ENCODE measurements at regions not wholly inside any gene's neighbourhood (a gene's known extent, or its start where the extent isn't known, plus 50 kb on each side); places are given as distances from the start of the nearest gene placed in this dataset.
"Not testable (repeated sequence)": the region's sequence is repeated elsewhere in the genome, so short reads cannot be mapped to it uniquely, and the experiment has no call there.

DNA sequence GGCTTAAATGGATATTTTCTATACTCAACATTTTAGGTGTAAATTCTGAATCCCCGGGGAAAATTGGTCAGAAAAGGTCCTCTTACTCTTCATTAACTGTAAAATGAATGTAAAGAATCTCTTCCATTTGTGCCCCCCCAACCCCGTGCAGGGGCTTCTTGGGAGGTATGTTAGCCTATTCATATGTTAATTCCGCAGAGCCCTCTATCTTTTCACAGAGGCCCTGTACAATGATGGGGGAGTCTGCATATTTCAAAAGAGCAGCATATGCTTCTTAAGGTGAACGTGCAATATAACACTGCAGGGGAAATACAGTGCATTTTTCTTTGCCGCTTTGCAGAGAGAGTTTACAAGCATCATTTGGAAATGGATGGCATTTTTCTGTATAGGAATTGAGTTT, 88.5 kb upstream of the CXorf66 start:
- no peak for DNase-seq

DNA sequence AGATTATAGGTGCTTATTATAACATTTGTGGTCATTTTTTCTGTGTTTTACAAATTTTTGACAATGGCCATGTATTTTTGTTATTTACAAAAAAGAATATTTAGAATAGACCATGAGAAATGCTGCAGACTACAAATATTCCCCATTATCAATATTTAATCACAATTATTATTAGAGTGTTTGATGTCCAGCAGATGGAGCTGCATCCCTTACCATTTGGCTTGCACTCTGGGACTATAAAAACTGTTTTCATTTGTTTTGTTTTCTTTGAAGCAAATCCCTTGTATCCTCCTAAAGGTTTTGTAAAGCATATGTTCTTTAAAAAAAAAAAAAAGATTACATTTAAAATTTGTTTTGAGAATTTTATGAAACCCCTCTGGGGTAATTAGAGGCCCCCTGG, 85.6 kb upstream of the CXorf66 start:
- no peak for DNase-seq

DNA sequence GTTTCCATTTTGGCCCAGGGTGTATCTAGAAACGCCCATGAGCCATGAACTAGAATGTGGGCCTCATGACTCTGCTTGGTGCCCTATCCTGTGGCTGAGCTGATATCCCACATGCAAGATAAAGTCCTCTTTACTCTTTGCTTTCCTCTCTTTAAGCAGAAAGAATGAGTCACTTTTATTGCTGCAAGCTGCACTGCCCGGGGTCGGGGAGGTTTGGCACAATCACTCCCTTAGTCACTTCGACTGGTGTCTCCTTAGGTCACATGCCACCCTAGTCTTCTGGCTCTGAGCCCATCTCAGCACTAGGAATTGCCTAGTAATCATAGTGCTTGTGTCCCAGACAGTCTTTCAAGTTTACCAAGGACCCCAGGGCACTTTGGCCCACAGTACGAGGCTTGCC, 75.1 kb upstream of the CXorf66 start:
- DNase-seq, result no peak

DNA sequence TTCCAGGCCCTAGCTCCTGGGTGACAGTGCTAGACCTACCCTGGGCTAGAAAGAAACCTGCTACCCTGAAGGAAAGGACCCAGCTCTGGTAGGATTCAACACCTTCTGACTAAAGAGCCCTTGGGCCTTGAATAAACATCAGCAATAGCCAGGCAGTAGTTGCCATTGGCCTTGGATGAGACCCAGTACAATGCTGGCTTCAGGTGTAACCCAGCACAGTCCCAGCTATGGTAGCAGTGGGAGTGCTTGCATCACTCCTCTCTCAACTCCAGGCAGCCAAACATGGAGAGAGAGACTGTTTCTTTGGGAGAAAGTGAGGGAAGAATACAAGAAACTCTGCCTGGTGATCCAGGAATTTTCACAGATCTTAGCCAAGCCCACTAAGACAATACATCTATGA, 73.5 kb upstream of the CXorf66 start:
- DNase-seq, result no peak

DNA sequence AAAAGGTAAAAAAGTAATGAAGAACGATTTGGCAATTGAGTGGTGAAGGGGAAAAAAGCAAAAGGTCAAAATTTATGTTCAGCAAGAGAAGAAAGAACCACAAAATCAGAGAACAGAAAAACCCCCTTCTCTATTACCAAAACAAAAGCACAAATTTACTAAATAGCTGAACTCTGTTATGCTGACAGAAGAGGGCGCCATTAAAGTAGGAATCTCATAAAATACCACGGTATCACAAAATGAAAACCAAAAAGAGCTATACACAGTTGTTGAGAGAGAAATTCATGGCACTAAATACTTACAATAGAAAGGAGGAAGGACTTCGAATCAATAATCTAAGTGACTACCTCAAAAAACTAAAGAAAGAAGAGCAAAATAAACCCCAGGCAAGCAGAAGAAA, 69.6 kb upstream of the CXorf66 start:
- no peak for DNase-seq

DNA sequence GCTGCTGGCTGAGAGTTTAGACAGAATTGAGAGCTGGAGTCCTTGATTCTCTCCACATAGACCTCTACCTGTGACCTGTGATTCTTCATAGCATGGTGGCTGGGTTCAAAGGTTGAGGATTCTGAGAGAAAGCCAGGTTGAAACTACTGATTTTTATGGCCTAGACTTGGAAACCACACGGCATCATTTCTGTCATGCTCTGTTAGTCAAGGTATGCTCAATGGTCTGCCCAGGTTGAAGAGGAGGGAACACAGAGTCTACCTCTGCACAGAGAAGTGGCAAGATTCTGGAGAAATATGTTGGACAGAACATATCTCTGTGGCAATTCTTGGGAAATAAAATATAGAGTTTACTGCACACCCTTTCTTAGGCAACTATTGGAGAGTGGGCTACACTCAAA, 57.2 kb upstream of the CXorf66 start:
- no peak for DNase-seq

DNA sequence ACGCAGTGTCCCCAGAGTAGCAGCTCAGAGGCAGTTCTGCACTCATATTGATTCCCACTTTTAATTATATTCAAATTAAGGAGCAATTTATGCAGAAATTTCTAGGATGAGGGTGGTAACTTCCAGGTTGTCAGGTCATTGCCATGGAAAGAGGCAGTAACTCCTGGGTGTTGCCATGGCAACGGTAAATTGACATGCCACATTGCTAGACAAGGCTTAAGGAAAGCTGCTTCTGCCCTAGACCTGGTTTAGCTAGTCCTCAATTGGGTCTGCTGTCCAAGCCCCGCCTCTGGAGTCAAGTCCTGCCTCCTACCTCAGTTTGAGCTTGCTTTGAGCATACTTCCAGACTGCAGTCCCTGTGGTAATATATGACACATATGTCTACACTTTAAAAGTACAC, 53.8 kb upstream of the CXorf66 start:
- DNase-seq, result not testable (repeated sequence)

All from NCI-H1417 treated with DMSO at 0.1 percent for 48 hours (cell line).